ENCODE measurements at regions not wholly inside any gene's neighbourhood (a gene's known extent, or its start where the extent isn't known, plus 50 kb on each side); places are given as distances from the start of the nearest gene placed in this dataset.

- TF ChIP-seq CTCF (IDR thresholded peaks at IDR 0.05) (no peak), POLR2A (IDR thresholded peaks at IDR 0.05) (no peak), POLR2AphosphoS5 (IDR thresholded peaks at IDR 0.05) (no peak)
Observed at GRCh38 chr4:12172198-12172973, 743.7 kb upstream of the HS3ST1 start.

Measured in sigmoid colon (tissue), 4 donors.